Chondrocyte (in vitro differentiated cells): ENCODE measurements at regions not wholly inside any gene's neighbourhood (a gene's known extent, or its start where the extent isn't known, plus 50 kb on each side); places are given as distances from the start of the nearest gene placed in this dataset.

Experiments
- DNase-seq: peaks from one replicate; pipeline ENCODE4 v3.0.0; 2021; ENCODE audit warnings: mixed read lengths, low spot score
- H3K27ac Mint-ChIP-seq: one replicate; pipeline ENCODE4 v1.8.0; 2021; ENCODE audit warnings: mild to moderate bottlenecking, moderate library complexity, mixed read lengths; ENCODE audit not compliant: unreplicated experiment
- H3K27me3 Mint-ChIP-seq: 2 replicates; pipeline ENCODE4 v1.8.0; 2021; ENCODE audit warnings: low read depth, mixed read lengths
- H3K36me3 Mint-ChIP-seq: 2 replicates; pipeline ENCODE4 v1.8.0; 2021; ENCODE audit warnings: low read depth, mixed read lengths
- H3K4me1 Mint-ChIP-seq: 2 replicates; pipeline ENCODE4 v1.8.0; 2021; ENCODE audit warnings: low read depth, mild to moderate bottlenecking, mixed read lengths
- H3K4me3 Mint-ChIP-seq: one replicate; pipeline ENCODE4 v1.8.0; 2021; ENCODE audit warnings: mild to moderate bottlenecking, moderate library complexity, mixed read lengths; ENCODE audit not compliant: unreplicated experiment
- H3K9me3 Mint-ChIP-seq: 2 replicates; pipeline ENCODE4 v1.8.0; 2021; ENCODE audit warnings: low read depth, mixed read lengths
- CTCF ChIP-seq: fragments of 200-600 bp; sonication (generic); IDR thresholded peaks from 2 replicates; pipeline ENCODE4 v1.5.0; 2021; ENCODE audit warnings: antibody characterized with exemption, mild to moderate bottlenecking, moderate library complexity

GRCh38 chr1:81672766-81673165 is 128.0 kb upstream of the ADGRL2 start:
- Mint-ChIP-seq H3K27me3 (no peaks in the 10 kb centered on the region), H3K4me1 (peaks cover 7% of the 10 kb centered on the region), H3K27ac (no peak overlapping the region), H3K4me3 (no peak overlapping the region), H3K36me3 (no peaks in the 10 kb centered on the region), H3K9me3 (no peaks in the 10 kb centered on the region)
- DNase-seq = no peak
- no peak for TF ChIP-seq CTCF

GRCh38 chr1:81671038-81671437 is 129.7 kb upstream of the ADGRL2 start:
- no peak for DNase-seq
- Mint-ChIP-seq H3K27ac (peak overlapping the region; percentile 96), H3K4me3 (no peak overlapping the region), H3K27me3 (no peaks in the 10 kb centered on the region), H3K36me3 (no peaks in the 10 kb centered on the region), H3K9me3 (no peaks in the 10 kb centered on the region), H3K4me1 (peaks cover 7% of the 10 kb centered on the region)
- TF ChIP-seq CTCF = no peak

GRCh38 chr1:81670286-81670685 is 130.4 kb upstream of the ADGRL2 start:
- Mint-ChIP-seq H3K4me1 (peaks cover 7% of the 10 kb centered on the region), H3K27me3 (no peaks in the 10 kb centered on the region), H3K36me3 (no peaks in the 10 kb centered on the region), H3K9me3 (no peaks in the 10 kb centered on the region), H3K4me3 (no peak overlapping the region), H3K27ac (peak overlapping the region; percentile 96)
- DNase-seq = no peak
- no peak for TF ChIP-seq CTCF

GRCh38 chr1:81666586-81666985 is 134.1 kb upstream of the ADGRL2 start:
- DNase-seq = no peak
- Mint-ChIP-seq H3K27ac (no peak overlapping the region), H3K4me3 (no peak overlapping the region), H3K4me1 (peaks cover 9% of the 10 kb centered on the region), H3K36me3 (no peaks in the 10 kb centered on the region), H3K27me3 (no peaks in the 10 kb centered on the region), H3K9me3 (no peaks in the 10 kb centered on the region)
- no peak for TF ChIP-seq CTCF

- no peaks in the 10 kb centered on the region for H3K27me3 Mint-ChIP-seq
- DNase-seq = no peak
- no peak overlapping the region for H3K4me3 Mint-ChIP-seq
- peaks cover 8% of the 10 kb centered on the region for H3K4me1 Mint-ChIP-seq
- no peak overlapping the region for H3K27ac Mint-ChIP-seq
- no peaks in the 10 kb centered on the region for H3K36me3 Mint-ChIP-seq
- H3K9me3 Mint-ChIP-seq = no peaks in the 10 kb centered on the region
- TF ChIP-seq CTCF = no peak
Observed at GRCh38 chr1:81664341-81664740, 136.4 kb upstream of the ADGRL2 start.
